GM23338 (cell line): ENCODE measurements at regions not wholly inside any gene's neighbourhood (a gene's known extent, or its start where the extent isn't known, plus 50 kb on each side); places are given as distances from the start of the nearest gene placed in this dataset.

ENCODE experiments used
- EZH2 ChIP-seq: fragments of 200-600 bp; sonication (generic); IDR thresholded peaks from one replicate; pipeline ENCODE4 v1.8.0; 2017; ENCODE audit warnings: antibody characterized with exemption, mild to moderate bottlenecking, low read depth; ENCODE audit not compliant: unreplicated experiment
- JUNB ChIP-seq: IDR thresholded peaks from one replicate; pipeline ENCODE4 v1.6.1; 2016; ENCODE audit warnings: antibody characterized with exemption; ENCODE audit not compliant: unreplicated experiment
- ZNF114 ChIP-seq: fragments of 250-450 bp; sonication (Bioruptor Pico); IDR thresholded peaks from 2 replicates; pipeline ENCODE4 v1.5.0; 2020; ENCODE audit warnings: mild to moderate bottlenecking, moderate library complexity
- TF ChIP-seq, protein P1 (sequence below), 2 experiments: fragments of 200-600 bp in 1 of 2; sonication (generic) in 1 of 2; conservative IDR thresholded peaks; 2 replicates each; pipeline versions ENCODE4 v1.5.1 to v1.6.1; 2016 to 2017; ENCODE audit warnings: antibody characterized with exemption in 2 of 2, low read depth in 2 of 2, mild to moderate bottlenecking in 2 of 2, moderate library complexity in 1 of 2

DNA sequence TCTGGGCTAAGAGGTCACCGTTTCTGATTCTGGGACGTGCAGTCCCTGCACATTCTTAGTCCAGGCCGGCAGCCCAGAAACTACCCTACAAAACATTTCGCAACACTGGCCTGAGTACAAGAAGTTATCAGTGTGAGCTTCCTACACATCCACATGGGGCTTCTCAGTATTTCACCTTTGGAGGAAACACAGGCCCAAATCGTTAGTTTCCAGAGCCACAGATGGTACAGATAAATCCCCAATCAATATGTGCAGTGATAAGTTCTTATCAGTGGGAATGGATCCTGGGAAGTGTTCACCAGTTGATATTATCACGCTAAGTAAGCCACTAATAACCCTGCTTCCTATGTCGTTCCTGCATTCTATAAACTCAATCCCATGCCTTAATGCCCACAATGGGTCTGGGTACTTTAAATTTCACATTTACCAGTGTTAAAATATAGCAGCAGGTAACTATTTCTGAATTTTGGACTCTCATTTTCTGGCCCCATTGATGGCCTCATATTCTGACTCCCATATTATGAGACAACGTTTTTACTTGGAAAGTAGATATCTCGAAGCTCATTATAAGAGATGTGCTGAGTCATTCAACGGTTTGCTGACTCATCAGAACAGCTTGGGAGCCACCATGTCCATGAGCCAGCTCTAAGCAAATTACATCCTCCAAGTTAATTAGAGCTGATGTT, 370.2 kb upstream of the MAF start:
- TF ChIP-seq, protein P1, sequence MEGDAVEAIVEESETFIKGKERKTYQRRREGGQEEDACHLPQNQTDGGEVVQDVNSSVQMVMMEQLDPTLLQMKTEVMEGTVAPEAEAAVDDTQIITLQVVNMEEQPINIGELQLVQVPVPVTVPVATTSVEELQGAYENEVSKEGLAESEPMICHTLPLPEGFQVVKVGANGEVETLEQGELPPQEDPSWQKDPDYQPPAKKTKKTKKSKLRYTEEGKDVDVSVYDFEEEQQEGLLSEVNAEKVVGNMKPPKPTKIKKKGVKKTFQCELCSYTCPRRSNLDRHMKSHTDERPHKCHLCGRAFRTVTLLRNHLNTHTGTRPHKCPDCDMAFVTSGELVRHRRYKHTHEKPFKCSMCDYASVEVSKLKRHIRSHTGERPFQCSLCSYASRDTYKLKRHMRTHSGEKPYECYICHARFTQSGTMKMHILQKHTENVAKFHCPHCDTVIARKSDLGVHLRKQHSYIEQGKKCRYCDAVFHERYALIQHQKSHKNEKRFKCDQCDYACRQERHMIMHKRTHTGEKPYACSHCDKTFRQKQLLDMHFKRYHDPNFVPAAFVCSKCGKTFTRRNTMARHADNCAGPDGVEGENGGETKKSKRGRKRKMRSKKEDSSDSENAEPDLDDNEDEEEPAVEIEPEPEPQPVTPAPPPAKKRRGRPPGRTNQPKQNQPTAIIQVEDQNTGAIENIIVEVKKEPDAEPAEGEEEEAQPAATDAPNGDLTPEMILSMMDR (conservative IDR thresholded peaks at IDR 0.05; ENCODE audit: low read depth in 2 of 2) = no peak
- TF ChIP-seq EZH2 (no peak), ZNF114 (CRISPR knock-in tag) (no peak), JUNB (no peak)
